Mucosa of rectum (tissue), 2 donors: ENCODE measurements at regions not wholly inside any gene's neighbourhood (a gene's known extent, or its start where the extent isn't known, plus 50 kb on each side); places are given as distances from the start of the nearest gene placed in this dataset.
"Not testable (repeated sequence)": the region's sequence is repeated elsewhere in the genome, so short reads cannot be mapped to it uniquely, and the experiment has no call there.

ENCODE experiments used
- H3K27ac ChIP-seq, 2 donors: one replicate each; pipeline ENCODE4 v1.7.0; 2013; ENCODE audit warnings: inconsistent platforms in 2 of 2, low read depth in 2 of 2, low read length in 2 of 2
- H3K27me3 ChIP-seq, 2 donors: one replicate each; pipeline ENCODE4 v1.7.0; 2013; ENCODE audit warnings: low read length in 2 of 2; ENCODE audit not compliant: control insufficient read depth in 2 of 2, insufficient read depth in 2 of 2
- H3K36me3 ChIP-seq, 2 donors: one replicate each; pipeline ENCODE4 v1.7.0; 2013; ENCODE audit warnings: low read length in 2 of 2; ENCODE audit not compliant: control insufficient read depth in 2 of 2, insufficient read depth in 2 of 2
- H3K4me1 ChIP-seq, 2 donors: one replicate each; pipeline ENCODE4 v1.7.0; 2013; ENCODE audit warnings: low read length in 2 of 2, mild to moderate bottlenecking in 1 of 2; ENCODE audit not compliant: control insufficient read depth in 2 of 2, insufficient read depth in 2 of 2
- H3K4me3 ChIP-seq, 2 donors: one replicate each; pipeline ENCODE4 v1.7.0; 2013; ENCODE audit warnings: low read length in 2 of 2
- H3K9ac ChIP-seq, 2 donors: one replicate each; pipeline ENCODE4 v1.7.0; 2013; ENCODE audit warnings: low read length in 2 of 2, low read depth in 1 of 2, mild to moderate bottlenecking in 1 of 2
- H3K9me3 ChIP-seq, 2 donors: one replicate each; pipeline ENCODE4 v1.7.0; 2013; ENCODE audit warnings: low read length in 2 of 2; ENCODE audit not compliant: control insufficient read depth in 2 of 2
- donor health status: healthy.
- donor health status: Normal muscosa, but diverticular disease.

- no peak overlapping the region for H3K9ac ChIP-seq
- no peaks in the 10 kb centered on the region for H3K9me3 ChIP-seq
- no peaks in the 10 kb centered on the region for H3K4me1 ChIP-seq
- no peaks in the 10 kb centered on the region for H3K27me3 ChIP-seq
- H3K27ac ChIP-seq: no peak overlapping the region
- no peak overlapping the region for H3K4me3 ChIP-seq
- H3K36me3 ChIP-seq: no peaks in the 10 kb centered on the region
Observed at GRCh38 chr16:63131503-63131902, 1095.3 kb upstream of the CDH8 start.

DNA sequence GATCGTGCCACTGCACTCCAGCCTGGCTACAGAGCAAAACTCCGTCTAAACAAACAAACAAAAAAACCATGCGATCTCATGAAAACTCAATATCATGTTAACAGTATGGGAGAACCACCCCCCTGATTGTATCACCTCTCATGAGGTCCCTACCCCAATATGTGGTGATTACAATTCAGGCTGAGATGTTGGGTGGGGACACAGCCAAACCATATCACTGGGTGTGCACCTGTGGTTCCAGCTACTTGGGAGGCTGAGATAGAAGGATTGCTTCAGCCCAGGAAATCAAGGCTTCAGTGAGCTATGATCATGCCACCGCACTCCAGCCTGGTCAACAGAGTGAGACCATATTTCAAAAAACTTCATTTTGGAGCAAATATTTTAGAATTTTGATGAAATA lies 1094.7 kb upstream of the CDH8 start:
- Histone ChIP-seq H3K4me3 (no peak overlapping the region), H3K36me3 (no peaks in the 10 kb centered on the region), H3K4me1 (no peaks in the 10 kb centered on the region), H3K27me3 (no peaks in the 10 kb centered on the region), H3K9ac (no peak overlapping the region), H3K9me3 (no peaks in the 10 kb centered on the region), H3K27ac (no peak overlapping the region)

- no peak overlapping the region for H3K9ac ChIP-seq
- no peaks in the 10 kb centered on the region for H3K27me3 ChIP-seq
- H3K4me1 ChIP-seq: no peaks in the 10 kb centered on the region
- H3K36me3 ChIP-seq: no peaks in the 10 kb centered on the region
- H3K9me3 ChIP-seq: no peaks in the 10 kb centered on the region
- H3K27ac ChIP-seq: no peak overlapping the region
- H3K4me3 ChIP-seq: no peak overlapping the region
Observed at GRCh38 chr16:63129411-63130125, 1093.3 kb upstream of the CDH8 start.

- not testable (repeated sequence) for H3K27me3 ChIP-seq, H3K4me3 ChIP-seq, H3K4me1 ChIP-seq, H3K9ac ChIP-seq, H3K9me3 ChIP-seq, H3K36me3 ChIP-seq, H3K27ac ChIP-seq
Observed at GRCh38 chr16:63119905-63120304, 1083.7 kb upstream of the CDH8 start.

DNA sequence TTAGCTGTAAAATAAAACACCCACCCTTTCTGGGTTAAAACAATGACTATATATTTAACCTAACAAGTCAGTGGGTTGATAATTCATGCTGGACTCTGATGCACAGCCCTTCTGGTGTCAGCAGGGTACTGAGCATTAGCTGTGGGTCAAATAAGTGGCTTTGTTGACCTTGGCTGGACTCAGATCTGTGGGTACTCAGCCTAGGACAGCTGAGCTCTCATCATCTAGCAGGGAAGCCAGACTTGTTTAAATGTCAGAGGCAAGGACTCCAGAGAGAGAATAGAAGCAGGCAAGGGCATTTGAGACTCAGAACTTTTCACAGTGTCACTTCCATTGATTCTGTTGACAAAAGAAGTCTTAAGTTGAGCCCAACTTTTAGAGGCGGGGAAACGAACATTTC lies 1063.8 kb upstream of the CDH8 start:
- no peak overlapping the region for H3K4me3 ChIP-seq
- H3K9ac ChIP-seq: no peak overlapping the region
- no peaks in the 10 kb centered on the region for H3K36me3 ChIP-seq
- H3K9me3 ChIP-seq: no peaks in the 10 kb centered on the region
- no peak overlapping the region for H3K27ac ChIP-seq
- H3K4me1 ChIP-seq: no peaks in the 10 kb centered on the region
- no peaks in the 10 kb centered on the region for H3K27me3 ChIP-seq

GRCh38 chr16:63096857-63097256 lies 1060.6 kb upstream of the CDH8 start:
- H3K4me3 ChIP-seq: no peak overlapping the region
- H3K27ac ChIP-seq: no peak overlapping the region
- H3K9ac ChIP-seq: no peak overlapping the region
- H3K9me3 ChIP-seq: no peaks in the 10 kb centered on the region
- H3K27me3 ChIP-seq: no peaks in the 10 kb centered on the region
- H3K36me3 ChIP-seq: no peaks in the 10 kb centered on the region
- H3K4me1 ChIP-seq: no peaks in the 10 kb centered on the region

GRCh38 chr16:63092736-63093135 lies 1056.5 kb upstream of the CDH8 start:
- Histone ChIP-seq H3K4me3 (no peak overlapping the region), H3K27ac (no peak overlapping the region), H3K9me3 (no peaks in the 10 kb centered on the region), H3K27me3 (no peaks in the 10 kb centered on the region), H3K4me1 (no peaks in the 10 kb centered on the region), H3K36me3 (no peaks in the 10 kb centered on the region), H3K9ac (no peak overlapping the region)

DNA sequence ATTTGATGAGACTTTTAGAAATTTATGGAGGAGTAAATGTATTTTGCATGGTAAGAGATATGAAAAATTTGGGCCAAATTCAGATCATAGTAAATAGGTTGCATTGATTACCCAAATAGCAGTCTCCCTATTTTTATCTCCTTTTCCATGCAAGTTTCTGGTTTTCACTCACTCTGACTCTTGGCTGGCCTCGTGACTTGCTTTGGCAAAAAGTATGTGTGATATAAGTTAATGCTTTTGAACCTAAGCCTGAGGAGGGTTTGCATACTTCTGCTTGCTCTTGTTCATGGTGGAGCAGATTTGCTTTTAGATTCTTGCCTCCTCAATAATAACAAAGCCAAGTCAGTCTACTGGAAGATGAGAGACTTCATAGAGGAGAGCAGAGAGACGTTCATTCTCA lies 1045.9 kb upstream of the CDH8 start:
- Histone ChIP-seq H3K4me1 (no peaks in the 10 kb centered on the region), H3K9ac (no peak overlapping the region), H3K9me3 (no peaks in the 10 kb centered on the region), H3K36me3 (no peaks in the 10 kb centered on the region), H3K27me3 (no peaks in the 10 kb centered on the region), H3K27ac (no peak overlapping the region), H3K4me3 (no peak overlapping the region)

DNA sequence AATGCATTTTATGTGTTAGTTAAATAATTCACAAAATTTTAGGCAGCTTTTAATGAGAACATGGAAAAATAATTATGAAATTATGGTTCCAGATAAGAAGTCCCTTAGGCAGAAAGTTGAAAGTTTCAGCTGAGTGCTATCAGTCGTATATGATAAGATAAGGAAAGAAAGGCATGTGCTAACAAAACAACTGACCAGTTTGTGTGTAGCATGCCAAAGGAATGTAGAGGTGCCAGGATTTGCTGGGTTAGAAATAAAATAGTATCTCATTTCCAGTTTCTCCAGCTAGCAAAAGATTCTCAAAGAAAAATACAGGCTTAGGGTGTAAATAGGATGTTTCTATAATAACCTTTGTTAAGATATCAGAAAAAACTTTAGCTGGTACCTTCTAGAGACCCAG lies 1044.5 kb upstream of the CDH8 start:
- Histone ChIP-seq H3K9ac (no peak overlapping the region), H3K36me3 (no peaks in the 10 kb centered on the region), H3K27ac (no peak overlapping the region), H3K4me3 (no peak overlapping the region), H3K27me3 (no peaks in the 10 kb centered on the region), H3K4me1 (no peaks in the 10 kb centered on the region), H3K9me3 (no peaks in the 10 kb centered on the region)

DNA sequence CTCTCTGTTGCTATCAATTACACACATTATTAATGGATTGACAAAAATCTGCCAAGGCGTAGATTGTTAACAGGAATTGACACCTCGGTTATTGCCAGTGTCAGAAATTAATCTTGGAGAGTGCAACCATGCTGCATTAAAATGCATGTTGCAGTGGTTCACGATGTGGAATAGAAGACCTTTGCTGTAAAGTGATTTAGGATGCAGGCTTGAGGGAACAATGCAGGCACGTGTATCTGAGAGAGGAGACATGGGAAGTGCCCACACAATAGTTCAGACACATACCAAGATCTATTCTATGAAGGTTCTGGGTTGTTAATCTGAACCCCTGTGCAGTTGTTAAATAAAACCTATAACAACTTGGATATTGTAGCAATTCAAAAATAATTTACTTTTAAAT lies 1032.8 kb upstream of the CDH8 start:
- no peak overlapping the region for H3K27ac ChIP-seq
- no peaks in the 10 kb centered on the region for H3K27me3 ChIP-seq
- H3K4me1 ChIP-seq: no peaks in the 10 kb centered on the region
- no peak overlapping the region for H3K9ac ChIP-seq
- no peaks in the 10 kb centered on the region for H3K36me3 ChIP-seq
- no peak overlapping the region for H3K4me3 ChIP-seq
- H3K9me3 ChIP-seq: peaks cover 0 to 3% of the 10 kb centered on the region in 2 donors

GRCh38 chr16:63067141-63067540 lies 1030.9 kb upstream of the CDH8 start:
- Histone ChIP-seq H3K27ac (no peak overlapping the region), H3K4me3 (no peak overlapping the region), H3K9ac (no peak overlapping the region), H3K27me3 (no peaks in the 10 kb centered on the region), H3K4me1 (no peaks in the 10 kb centered on the region), H3K36me3 (no peaks in the 10 kb centered on the region), H3K9me3 (peaks cover 0 to 3% of the 10 kb centered on the region in 2 donors)
